ENCODE measurements at regions not wholly inside any gene's neighbourhood (a gene's known extent, or its start where the extent isn't known, plus 50 kb on each side); places are given as distances from the start of the nearest gene placed in this dataset.

DNA sequence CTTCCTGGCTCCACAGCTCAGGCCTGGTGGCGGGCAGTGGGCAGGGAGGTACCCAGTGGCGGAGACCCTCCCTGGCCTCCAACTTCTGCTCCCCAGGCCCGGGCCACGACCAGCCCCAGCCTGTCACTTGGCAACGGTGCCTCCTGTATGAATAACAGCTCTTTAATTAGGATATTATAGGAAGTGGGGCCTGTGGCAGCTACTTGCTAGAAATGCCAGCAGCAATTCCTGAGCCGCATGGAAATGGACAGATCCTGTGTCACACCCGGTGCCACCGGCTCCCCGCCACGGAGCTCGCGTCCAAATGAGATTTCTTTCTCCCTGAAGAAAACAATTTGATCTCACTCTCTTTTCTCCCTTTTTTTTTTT, 104.5 kb downstream of the CHST1 start:
- DNase-seq, result no peak
- WGBS (ENCODE audit: insufficient coverage), result 85% methylated on average over 8 of the region's 12 CpGs
- Histone ChIP-seq H3K9me3 (replicated peaks in 1 of 2; ENCODE audit: control insufficient read depth in 1 of 2, insufficient read depth in 1 of 2, low read length in 2 of 2) (no peaks in the 10 kb centered on the region), H3K9ac (ENCODE audit: insufficient read depth, low read length, poor library complexity, severe bottlenecking) (no peak overlapping the region), H3K27ac (ENCODE audit: low read depth in 1 of 2, low read length in 2 of 2) (no peak overlapping the region), H3K79me2 (ENCODE audit: insufficient read depth, low read length) (no peaks in the 10 kb centered on the region), H3K4me1 (ENCODE audit: control insufficient read depth in 1 of 2, insufficient read depth in 2 of 2, low read length in 2 of 2) (no peaks in the 10 kb centered on the region), H3K36me3 (replicated peaks in 1 of 2; ENCODE audit: control insufficient read depth in 1 of 2, insufficient read depth in 2 of 2, low read length in 2 of 2) (no peaks in the 10 kb centered on the region), H3K27me3 (ENCODE audit: control insufficient read depth in 2 of 2, insufficient read depth in 2 of 2, low read length in 2 of 2) (no peaks in the 10 kb centered on the region), H3K4me2 (replicated peaks; ENCODE audit: extremely low read depth, low read length, poor library complexity, severe bottlenecking) (no peak overlapping the region), H4K20me1 (ENCODE audit: insufficient read depth, low read length) (no peaks in the 10 kb centered on the region), H3K4me3 (replicated peaks in 1 of 3; ENCODE audit: low read depth in 2 of 3, low read length in 3 of 3) (no peak overlapping the region), H2AFZ (ENCODE audit: insufficient read depth, low read depth, low read length, poor library complexity, severe bottlenecking) (no peak overlapping the region)
- Mint-ChIP-seq H3K4me1 (peaks cover 7% of the 10 kb centered on the region), H3K27ac (no peak overlapping the region), H3K4me3 (no peak overlapping the region), H3K27me3 (ENCODE audit: low read depth in 3 of 3) (peaks cover 0 to 11% (median 10%) of the 10 kb centered on the region in 3 donors), H3K36me3 (no peaks in the 10 kb centered on the region), H3K9me3 (peaks cover 0 to 12% (median 3%) of the 10 kb centered on the region in 7 donors)
- intact Hi-C loops (cut with micrococcal nuclease), result no loop called here
- TF ChIP-seq, protein P1, sequence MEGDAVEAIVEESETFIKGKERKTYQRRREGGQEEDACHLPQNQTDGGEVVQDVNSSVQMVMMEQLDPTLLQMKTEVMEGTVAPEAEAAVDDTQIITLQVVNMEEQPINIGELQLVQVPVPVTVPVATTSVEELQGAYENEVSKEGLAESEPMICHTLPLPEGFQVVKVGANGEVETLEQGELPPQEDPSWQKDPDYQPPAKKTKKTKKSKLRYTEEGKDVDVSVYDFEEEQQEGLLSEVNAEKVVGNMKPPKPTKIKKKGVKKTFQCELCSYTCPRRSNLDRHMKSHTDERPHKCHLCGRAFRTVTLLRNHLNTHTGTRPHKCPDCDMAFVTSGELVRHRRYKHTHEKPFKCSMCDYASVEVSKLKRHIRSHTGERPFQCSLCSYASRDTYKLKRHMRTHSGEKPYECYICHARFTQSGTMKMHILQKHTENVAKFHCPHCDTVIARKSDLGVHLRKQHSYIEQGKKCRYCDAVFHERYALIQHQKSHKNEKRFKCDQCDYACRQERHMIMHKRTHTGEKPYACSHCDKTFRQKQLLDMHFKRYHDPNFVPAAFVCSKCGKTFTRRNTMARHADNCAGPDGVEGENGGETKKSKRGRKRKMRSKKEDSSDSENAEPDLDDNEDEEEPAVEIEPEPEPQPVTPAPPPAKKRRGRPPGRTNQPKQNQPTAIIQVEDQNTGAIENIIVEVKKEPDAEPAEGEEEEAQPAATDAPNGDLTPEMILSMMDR (IDR thresholded peaks at IDR 0.05), result no peak

DNA sequence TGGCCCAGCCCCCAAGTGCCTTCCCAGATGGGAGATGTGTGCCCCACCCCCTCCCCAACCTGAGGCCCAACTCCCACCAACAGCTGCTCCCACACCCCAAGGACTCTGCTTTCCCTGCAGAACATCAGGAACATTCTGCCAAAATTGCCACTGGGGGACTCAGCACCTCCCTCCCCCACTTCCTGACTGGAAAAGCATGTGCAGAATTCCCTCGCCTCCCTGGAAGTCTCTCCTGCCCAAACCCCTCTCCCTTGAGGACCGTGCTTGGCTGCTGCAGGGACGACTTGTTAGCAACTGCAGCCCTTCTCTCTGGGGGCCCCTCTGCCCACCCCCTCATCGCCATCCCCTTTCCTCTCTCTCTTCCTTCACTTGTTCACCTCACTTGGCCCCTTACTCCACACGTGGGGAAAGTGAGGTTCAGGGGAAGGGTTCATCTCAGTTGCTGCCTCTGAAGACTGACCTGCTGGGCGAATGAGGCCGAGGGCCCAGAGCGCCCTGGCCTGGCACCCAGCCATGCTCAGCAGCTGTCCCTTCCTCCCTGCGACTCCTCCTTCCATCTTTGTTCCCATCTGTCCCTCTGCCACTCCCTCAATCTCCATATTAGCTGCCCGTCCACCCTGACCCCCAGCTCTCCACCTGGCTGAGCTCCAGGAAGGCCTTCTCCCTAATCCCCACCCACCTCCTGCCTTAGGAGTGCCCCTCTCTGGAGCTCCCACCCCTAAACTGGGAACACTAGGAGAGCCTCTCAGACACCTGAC, 105.1 kb downstream of the CHST1 start:
- Mint-ChIP-seq H3K4me3 (peak overlapping the region in 1 of 2 donors; percentile 51), H3K27ac (no peak overlapping the region), H3K36me3 (no peaks in the 10 kb centered on the region), H3K4me1 (peaks cover 7% of the 10 kb centered on the region), H3K27me3 (ENCODE audit: low read depth in 3 of 3) (peaks cover 0 to 14% (median 13%) of the 10 kb centered on the region in 3 donors), H3K9me3 (peaks cover 0 to 12% (median 3%) of the 10 kb centered on the region in 7 donors)
- Histone ChIP-seq H3K27ac (ENCODE audit: low read depth in 1 of 2, low read length in 2 of 2) (no peak overlapping the region), H3K79me2 (ENCODE audit: insufficient read depth, low read length) (no peaks in the 10 kb centered on the region), H3K9me3 (replicated peaks in 1 of 2; ENCODE audit: control insufficient read depth in 1 of 2, insufficient read depth in 1 of 2, low read length in 2 of 2) (no peaks in the 10 kb centered on the region), H2AFZ (ENCODE audit: insufficient read depth, low read depth, low read length, poor library complexity, severe bottlenecking) (no peak overlapping the region), H3K4me1 (ENCODE audit: control insufficient read depth in 1 of 2, insufficient read depth in 2 of 2, low read length in 2 of 2) (no peaks in the 10 kb centered on the region), H4K20me1 (ENCODE audit: insufficient read depth, low read length) (no peaks in the 10 kb centered on the region), H3K27me3 (ENCODE audit: control insufficient read depth in 2 of 2, insufficient read depth in 2 of 2, low read length in 2 of 2) (no peaks in the 10 kb centered on the region), H3K4me2 (replicated peaks; ENCODE audit: extremely low read depth, low read length, poor library complexity, severe bottlenecking) (no peak overlapping the region), H3K36me3 (replicated peaks in 1 of 2; ENCODE audit: control insufficient read depth in 1 of 2, insufficient read depth in 2 of 2, low read length in 2 of 2) (no peaks in the 10 kb centered on the region), H3K9ac (ENCODE audit: insufficient read depth, low read length, poor library complexity, severe bottlenecking) (no peak overlapping the region), H3K4me3 (replicated peaks in 1 of 3; ENCODE audit: low read depth in 2 of 3, low read length in 3 of 3) (no peak overlapping the region)
- 75% methylated on average over 8 of the region's 10 CpGs for WGBS (ENCODE audit: insufficient coverage)
- intact Hi-C loops (cut with micrococcal nuclease), result no loop called here
- no peak for DNase-seq
- TF ChIP-seq, protein P1 (IDR thresholded peaks at IDR 0.05), result no peak
